ENCODE measurements at regions not wholly inside any gene's neighbourhood (a gene's known extent, or its start where the extent isn't known, plus 50 kb on each side); places are given as distances from the start of the nearest gene placed in this dataset.
A peak's percentile ranks its signal among the peaks of the same experiment; 100 is the strongest.

DNA sequence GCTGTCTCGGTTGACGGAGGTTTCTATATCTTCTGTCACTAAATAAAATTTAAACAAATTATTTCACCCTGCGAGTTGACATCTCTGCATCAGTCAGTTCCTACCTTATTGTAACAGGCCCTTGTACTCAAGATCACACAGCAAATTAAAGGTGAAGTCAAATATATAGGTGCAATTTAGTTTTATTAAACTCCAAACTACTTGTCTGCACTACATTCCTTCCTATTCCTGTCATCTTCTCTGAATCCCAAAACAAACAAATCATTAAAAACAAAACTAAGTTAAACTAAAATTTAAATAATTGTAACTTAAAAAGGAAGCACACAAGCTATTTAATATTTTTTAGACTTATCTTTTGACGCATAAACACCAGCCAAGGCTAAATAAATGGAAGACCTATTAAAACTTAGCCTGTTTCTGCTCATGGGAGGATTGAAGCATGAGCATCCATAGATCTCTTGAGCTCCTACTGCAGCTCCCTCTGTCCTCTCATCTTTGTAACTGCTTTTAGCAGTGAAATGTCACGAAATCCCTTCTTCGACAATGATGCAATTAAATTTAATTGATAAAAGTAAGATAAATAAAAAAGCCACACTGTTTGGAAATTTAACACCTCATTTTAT, 1152.3 kb upstream of the GJE1 start:
- DNase-seq (ENCODE audit: low spot score): no peak

DNA sequence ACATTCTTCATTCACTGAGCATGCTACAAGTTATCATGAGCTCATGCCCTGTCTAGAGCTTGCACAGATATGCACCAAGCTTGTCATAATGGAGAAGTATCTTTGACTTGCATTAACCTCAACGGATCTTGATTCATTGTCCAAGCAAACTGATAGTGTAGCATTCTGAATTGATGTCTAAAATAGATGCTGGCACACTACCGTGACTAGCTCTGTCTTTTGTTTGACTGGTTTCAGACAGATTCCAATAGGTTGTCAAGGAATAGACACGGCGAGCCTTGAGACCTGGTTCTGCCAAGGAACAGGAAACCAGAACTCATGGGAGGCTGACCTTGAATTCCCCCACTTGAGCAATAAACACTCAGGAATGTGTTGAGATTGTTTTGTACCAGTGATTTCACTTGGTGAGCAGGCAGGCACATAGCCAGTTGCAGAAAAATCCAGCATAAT, 1153.1 kb upstream of the GJE1 start:
- no peak for DNase-seq (ENCODE audit: low spot score)

DNA sequence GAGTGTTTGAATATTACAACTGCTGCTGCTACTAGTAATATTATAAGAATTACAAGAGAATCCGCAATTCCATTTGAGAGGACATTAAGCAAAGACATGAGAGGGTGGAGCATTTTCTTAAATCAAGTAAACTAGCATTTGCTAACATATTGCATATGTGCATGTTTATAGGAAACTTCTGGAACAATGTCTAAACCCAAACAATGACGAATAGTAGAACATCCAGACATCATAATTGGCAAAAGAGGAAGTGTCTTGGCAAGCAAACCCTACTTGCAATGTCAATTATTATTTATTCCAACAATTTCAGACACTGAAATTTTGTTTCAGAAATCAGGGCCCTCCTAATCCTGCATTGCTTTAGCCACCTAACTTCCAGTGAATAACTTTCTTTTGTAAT, 1155.3 kb upstream of the GJE1 start:
- DNase-seq (ENCODE audit: low spot score): no peak

DNA sequence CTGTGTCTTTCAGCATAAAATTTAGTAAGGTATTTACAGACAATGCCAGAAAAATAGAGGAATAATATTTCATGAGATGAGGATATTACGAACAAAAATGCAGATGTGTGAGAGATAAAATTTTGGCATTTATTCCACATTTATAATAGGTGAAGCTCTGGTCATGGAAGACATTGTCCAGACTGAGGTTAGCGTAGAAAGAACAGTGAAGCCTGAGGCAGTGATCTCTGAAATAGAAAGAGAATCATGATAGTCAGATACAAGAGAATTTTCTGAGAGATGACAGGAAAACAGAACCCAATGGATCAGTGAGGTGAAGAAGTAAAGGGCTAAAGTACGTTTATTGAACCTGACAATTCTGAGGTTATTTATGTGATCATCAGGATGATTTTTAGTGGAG, 1155.9 kb upstream of the GJE1 start:
- DNase-seq (ENCODE audit: low spot score): no peak

DNA sequence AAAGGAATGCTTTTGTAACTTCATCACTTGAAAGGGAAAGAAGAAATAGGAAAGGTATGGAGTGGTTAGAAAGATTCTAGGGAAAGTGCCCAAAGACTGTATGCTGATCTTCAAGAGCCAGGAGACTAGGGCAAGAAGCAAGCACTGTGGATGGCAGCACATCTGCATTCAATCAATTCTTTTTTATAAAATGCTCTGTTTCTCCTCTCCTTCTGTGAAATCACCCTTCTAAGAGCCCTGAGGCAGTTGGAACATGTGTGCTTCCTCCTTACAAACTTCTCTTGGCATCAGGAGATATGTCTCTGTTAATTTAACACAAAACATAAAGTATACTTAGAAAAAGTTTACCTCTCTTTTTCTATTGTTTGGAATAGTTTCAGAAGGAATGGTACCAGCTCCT, 1162.2 kb upstream of the GJE1 start:
- no peak for DNase-seq (ENCODE audit: low spot score)

DNA sequence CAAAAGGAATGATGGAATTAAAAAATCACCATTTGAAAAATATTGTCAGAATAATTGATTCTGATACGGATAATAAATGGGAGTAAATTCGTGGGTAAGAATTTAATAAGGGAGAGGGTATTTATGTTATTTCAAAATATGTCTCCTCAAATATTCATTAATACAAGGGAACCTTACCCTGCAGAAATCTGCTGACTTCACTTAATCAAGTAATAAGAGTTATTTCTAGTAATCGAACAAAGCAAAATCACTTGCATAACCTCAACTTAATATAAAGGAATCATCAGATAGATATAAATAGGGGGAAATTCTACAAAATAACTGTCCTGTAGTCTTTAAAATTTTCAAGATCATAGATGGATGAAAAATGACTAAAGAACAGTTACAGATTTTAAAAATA, 1164.7 kb upstream of the GJE1 start:
- no peak for DNase-seq (ENCODE audit: low spot score)

DNA sequence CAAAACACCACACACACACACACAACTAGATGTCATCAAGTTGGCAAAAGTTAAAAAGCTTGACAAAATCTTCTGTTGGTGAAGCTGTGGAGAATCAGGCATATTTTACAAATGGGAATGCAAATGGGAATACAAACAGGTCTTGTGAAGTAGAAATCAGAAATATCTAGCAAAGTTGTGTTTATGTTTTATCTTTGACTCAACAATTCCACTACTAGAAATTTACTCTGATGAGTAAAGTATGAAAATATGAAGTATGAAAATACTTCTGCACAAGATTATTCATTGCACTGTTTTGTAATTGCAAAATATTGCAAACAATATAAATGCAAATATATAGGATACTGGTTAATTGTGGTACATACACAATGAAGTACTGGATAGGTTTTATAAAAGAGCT, 1166.0 kb upstream of the GJE1 start:
- DNase-seq (ENCODE audit: low spot score): no peak

DNA sequence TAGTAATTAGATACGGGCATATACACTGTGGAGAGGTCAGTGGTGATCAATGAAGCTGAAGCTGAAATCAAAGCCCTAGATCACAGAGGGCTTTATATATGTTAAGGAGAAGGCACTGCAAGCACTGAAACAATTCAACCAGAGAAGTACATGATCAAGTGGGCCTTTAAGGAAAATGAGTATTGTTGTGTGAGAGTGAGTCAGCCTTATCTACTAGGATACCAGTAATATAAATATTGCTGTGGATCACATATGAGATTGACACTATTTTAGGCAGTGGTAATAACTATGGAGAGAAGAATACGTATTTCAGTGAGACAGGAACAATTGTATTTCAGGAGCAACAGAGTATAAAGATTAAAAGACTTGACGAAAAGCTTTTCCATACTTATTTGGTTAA, 1172.2 kb upstream of the GJE1 start:
- no peak for DNase-seq (ENCODE audit: low spot score)

DNA sequence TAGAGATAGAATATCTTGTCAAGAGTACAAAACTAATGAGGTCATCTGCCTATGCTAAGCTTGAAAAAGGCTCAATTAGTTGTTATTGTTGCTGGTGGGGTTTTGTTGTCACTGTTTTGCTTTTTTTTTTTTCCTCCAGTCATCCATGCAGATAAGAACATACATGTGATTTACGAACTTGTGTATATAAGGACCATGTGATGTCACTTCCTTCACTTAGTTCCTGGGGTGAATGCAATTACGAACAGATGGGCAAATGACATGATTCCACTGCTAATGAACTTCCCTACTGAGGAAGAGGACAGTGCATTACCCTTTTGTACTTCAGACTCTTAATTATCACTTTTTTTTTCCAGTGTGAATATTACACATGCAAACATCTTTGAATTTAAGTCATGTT, 1175.3 kb upstream of the GJE1 start:
- DNase-seq (ENCODE audit: low spot score): no peak

DNA sequence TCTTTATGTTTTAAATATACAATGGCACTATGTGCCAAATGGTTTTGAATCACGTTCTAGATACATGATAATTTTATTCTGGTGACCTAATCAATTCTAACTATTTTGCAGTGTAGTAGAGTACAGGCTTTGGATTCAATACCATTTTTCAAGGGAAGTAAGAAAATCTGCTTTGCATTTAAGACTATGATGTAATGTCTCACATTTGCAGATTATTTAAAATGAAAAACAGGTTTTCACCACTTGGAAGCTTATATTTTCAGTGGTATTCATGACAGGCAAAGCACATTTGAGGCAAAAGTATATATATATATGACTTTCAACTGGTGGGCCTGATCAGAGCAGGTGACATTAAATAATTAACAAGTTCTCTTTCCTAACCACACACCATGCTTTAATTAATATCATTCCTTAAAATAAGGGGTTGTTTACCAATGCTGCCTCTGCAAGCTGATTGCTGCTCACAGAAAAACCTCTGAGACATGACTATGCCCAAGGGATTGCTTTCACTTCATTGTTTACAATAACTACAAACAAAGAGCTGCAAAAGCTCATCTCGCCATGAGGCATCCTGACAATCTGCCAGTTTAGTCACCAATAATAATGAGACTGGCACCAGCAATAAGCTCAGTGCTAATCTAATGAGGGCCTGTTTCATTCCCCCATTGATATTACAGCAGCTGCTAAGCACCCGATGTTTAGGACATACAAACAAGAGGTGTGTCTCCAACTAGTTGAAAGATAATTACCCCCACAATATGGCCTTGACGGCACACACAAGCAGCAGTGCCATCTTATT, 1176.0 kb upstream of the GJE1 start:
- no peak for DNase-seq (ENCODE audit: low spot score)

DNA sequence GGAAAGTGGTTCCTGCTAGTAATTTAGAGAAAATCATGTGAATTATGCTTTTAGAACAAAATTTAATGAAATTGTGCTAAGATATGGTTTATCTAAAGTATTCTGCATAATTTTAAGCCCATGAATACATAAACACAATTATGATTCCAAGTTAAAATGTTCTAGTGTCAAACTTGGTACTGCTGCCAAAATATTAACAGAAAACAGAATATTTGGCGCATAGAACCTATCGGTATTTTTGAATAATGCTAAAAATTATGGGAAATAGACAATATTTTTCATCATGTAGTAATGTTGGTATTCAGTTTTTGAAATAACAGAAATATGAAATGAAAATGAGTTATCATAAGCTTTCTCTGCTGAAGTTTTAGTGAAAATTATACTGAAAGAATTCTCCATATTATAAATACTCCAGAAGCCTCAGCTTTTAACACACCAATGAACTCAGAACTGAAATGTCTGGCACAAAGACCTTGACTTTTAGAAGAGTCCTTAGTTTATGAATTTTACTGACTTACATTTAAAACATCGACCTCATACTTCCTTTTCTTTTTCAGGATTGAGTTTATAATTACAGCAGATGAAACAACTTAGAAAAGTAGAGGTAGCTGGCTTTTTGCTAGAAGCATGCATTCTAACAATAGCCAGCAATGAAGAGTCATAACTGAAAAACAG, 1192.3 kb upstream of the GJE1 start:
- DNase-seq (ENCODE audit: low spot score): no peak

DNA sequence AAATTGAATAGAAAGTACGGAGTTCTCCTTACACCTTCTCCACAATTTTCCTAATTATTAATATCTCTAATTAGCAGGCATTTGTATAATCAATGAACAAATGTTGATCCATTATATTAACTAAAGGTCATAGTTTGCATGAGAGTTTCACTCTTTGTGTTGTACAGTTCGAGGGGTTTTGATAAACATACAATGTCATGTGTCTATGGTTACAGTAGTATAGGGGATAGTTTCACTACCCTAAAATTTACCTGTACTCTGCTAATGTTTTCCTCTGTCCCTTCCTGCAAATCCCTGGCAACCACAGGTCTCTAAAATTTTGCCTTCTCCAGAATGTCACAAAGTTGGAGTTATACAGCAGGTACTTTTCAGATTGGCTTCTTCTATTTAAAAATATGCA, 1199.8 kb upstream of the GJE1 start:
- DNase-seq (ENCODE audit: low spot score): no peak

DNA sequence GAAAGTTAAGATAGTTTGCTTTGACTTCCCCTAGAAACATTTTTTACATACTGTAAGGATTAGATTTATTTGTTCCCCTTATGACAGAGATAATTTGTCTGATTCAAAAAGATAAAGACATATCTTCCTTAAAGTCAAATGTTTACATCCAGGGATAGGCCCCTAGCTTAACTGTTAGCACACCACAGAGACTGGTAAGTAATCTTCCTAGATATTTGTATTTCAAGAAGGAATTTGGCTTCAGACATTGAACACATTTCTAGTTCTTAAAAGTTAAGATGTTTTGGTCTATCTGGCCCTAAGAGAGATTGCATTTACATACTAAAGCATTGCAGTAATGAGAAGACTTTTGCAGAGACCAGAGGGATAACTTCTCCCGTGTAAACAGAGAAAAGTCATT, 1201.1 kb upstream of the GJE1 start:
- DNase-seq (ENCODE audit: low spot score): no peak

DNA sequence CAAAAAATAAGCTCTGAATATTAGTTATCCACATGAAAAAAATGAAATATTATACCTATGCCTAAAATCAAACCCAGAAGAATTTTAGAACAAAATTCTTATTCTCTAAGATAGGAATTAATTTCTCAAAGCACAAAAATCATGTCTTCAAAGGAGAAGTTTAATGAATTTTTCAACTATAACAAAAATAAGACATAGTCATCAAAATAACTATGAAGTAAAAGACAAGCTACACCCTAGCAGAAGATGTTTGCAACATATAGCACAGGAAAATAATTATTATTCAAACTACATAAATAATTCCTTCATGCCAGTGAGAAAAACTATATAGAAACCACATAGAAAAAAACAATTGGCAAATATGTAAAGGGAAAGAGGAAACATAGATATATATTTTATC, 1203.6 kb upstream of the GJE1 start:
- DNase-seq (ENCODE audit: low spot score): no peak

DNA sequence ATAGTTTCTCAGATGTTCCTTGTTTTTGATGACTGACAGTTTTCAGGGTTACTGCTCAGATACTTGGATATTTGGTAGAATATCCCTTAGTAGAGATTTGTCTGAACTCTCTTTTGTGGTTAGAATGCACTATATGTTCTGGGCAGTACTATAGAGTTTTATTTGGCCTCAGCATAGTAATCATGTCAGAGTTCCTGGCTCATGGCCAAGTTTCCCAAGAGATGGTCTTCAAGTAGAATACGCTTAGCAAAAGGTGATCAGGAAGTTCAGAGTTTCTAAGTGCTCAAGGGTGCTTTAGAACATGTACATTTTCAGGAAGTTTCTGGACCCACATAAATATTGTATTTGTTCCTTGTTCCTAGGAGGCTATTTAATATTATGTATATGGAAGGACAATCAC, 1209.7 kb upstream of the GJE1 start:
- no peak for DNase-seq (ENCODE audit: low spot score)

DNA sequence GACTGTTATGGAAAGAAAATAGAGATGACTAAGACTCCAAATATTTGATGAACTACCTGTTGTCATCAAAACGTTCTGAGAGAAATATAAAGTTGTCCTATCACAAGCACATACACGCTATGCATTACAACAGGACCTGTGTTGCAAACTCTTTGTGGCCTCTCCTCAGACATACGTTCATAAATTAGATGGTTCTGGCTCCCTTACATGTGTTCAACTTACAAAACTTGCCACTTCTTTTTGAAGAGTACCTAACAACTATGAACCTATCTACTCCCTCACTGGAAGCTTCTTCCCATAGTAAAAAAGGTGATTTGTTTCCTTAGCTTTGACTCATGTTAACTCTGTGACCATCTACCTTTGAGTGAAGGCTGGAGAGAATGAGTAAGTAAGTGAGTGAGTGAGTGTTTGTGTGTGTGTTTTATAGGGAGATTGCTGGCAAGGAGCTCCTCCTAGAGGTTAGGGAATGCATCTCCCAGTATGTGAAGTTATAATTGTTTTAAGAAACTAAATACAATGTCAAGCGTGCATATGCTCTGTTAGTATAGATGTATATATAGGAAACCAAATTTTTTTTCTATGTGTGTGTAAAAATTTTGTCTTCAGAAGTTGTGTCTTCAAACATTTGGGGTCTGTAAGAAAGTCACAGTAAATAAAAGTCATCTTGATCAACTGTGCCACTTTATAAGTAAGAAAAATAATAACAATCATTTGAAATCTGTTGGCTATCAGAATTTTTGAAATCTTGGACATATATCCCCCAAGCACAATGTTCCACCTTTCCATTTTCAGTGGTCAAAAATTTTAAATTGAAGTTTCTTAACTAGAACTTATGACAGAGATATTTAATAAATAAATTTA, 1211.1 kb upstream of the GJE1 start:
- DNase-seq (ENCODE audit: low spot score): peak; percentile 65

DNA sequence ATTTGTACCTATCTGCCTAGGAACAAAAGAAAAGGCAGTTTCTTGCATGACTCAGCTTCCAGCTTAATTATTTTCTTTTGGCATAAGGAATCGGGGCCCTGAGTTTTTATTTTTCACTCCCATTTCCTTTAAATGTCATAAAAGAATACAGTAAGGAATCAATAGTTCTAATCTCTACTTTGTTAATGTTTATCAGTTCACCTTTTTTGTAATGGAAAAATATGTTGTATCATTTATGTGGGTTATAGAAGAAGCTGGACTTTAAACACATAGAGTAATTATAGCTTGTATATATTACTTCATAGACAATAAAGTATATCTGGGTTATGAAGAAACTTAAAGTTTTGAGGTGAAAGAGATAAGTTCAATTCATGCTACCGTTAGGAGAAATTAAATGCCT, 1214.8 kb upstream of the GJE1 start:
- DNase-seq (ENCODE audit: low spot score): no peak

DNA sequence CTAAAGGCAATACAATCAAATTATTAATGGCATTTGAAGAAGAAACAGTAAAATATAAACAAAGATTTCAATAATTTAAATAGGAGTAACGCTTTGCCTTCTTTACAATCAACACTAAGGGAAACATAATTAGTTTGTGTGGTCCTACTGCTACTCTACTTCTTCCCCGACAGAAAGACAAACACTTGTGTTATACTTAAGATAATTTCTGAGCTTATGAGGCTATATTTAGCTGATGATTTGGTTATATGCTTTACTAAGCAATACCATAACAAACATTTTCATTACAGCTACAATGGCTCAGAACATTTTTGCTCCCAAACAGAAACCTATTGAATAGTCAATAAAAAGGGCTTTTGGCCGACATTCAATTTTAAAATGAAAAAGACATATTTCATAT, 1217.2 kb upstream of the GJE1 start:
- no peak for DNase-seq (ENCODE audit: low spot score)

DNA sequence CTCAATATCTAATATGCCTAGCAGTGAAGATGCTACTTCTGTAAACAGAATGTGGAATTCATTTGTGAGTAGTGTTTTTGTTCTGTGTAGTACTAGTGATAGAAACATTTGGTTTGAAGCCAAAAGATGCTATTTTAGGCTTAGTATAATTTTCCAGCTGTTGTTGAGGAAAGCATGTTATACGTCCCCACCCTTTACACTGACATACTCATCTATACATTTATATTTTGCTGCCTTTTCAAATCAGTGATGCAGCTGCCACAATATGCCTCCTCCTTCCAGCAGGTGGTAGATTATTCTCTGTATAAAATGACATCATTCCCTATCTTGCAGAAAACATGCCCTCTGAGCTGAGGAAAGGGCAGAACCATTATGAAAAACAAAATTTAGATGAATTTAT, 1217.6 kb upstream of the GJE1 start:
- no peak for DNase-seq (ENCODE audit: low spot score)

DNA sequence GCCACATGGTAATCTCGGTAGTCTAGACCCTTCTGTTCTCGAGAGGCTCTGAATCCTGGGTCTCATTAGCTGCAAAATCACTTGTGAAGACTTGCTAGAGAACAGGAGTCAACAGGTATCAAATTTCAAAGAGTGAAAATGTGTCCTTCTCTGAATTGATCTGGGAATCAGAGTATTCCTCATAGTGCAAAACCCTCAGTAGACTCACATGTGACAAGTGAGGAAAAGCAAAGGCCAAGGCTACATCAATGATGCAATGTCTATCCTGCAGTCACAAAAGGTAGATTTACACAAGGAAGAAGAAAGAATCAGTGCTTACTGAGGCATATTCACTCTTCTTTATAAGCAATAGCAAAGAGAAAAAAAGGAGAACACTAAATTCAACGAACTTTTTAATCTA, 1220.0 kb upstream of the GJE1 start:
- no peak for DNase-seq (ENCODE audit: low spot score)

DNA sequence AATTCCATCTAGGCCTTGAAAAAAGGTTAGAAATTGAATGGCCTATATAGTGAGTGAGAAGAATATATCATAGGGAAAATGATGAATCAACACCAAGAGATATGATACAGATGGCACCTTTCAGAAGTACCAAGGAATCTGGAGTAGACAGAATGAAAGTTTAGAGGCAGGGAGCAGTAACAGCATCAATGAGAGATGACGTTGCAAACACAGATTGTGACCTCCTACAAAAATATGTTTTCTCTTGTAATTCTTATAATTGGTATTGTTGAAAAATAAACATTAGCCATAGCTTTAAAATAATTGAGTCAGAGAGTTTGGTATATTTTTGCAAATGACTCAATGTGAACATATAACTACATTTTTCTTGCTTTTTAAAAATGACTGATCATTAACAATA, 1223.1 kb upstream of the GJE1 start:
- DNase-seq (ENCODE audit: low spot score): no peak

DNA sequence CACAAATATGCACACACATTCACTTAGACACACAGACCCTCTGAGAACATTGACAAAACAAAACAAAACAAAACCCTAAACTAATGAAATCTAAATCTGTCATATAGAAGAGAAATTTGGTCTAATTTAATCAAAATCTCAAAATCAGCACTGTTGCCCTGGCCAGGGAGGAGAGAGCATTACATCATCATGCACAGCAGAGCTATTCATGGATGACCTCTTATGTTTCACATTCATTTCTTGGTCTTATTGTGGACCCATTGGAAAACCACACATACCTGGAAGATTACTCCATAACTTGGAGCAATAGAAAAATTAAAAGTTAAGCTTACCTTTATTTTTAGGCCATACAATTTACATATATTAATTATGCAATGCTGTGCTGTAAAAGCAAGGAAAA, 1223.6 kb upstream of the GJE1 start:
- DNase-seq (ENCODE audit: low spot score): no peak

DNA sequence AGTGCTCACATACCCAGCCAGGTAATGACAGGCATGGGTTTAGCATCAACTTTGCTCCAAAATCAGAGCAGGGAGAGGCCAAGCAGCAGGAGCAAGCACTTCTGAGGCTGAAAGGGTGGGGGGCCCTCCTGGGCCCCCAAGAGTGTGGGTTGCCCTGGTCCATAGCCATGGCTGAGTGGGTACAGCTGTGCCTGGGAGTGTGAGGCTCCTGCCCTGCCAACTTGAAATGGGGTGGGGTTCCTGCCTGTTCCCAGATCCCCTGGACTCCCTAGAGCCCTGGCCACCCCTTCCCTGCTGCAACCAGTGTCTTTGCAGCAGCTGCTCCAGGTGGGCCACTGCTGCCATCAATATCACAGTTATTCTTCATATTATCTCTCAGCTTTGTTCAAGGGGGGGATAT, 1224.2 kb upstream of the GJE1 start:
- no peak for DNase-seq (ENCODE audit: low spot score)
